ENCODE measurements at regions not wholly inside any gene's neighbourhood (a gene's known extent, or its start where the extent isn't known, plus 50 kb on each side); places are given as distances from the start of the nearest gene placed in this dataset.
A peak's percentile ranks its signal among the peaks of the same experiment; 100 is the strongest.

DNA sequence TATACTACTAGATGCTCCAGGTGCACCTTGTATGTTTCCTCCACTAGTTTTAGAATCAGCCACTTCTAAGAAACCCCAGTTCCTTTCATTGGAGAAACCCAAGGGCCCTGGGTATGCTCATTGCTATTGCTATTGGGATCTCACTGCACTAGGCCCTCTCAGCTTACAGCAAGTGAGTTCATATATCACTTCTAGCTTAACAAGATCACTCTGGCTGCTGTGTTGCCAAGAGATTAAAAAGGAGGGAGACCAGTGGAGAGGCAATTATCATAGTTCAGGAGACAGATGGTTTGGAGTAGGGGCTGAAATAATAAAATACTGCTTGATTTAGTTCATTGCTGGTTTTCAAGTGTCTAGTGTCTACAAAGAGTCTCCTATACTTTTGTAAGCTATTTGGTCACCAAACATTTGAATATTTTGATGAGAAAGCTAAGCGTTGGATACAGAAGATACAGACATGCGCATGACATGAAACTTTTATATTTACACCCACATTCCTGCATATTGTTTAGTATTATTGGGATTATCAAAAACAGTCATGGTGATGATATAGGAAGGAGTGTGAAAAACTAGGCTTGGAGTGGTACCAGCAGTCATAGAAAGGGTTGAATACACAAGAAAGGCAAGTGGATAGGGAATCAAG, 671.9 kb downstream of the ADGRL2 start:
- no peaks in the 10 kb centered on the region for H4K20me1 ChIP-seq

DNA sequence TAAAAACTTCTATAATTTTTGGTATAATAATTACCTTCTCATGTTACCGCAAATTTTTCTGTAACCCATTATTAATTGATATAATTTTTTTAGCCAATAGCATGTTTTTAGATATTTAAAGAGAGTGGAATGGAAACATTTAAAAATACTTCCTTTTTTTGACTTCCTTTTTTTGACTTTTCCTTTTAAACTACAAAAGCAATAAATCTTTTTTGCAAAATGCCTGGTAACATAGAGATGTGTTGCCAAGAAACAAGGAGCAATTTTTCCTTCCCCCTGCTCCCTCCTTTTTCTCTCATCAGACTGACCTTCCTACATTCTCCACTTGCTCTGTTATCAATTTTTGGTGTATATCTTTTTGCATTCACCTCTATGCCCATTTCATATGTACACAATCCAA, 666.2 kb downstream of the ADGRL2 start:
- H3K27ac ChIP-seq: no peak overlapping the region
- H3K9ac ChIP-seq: no peak overlapping the region
- peaks cover 0 to 7% (median 2%) of the 10 kb centered on the region in 10 experiments; a peak in 5 of 20 replicates for H3K4me1 ChIP-seq
- no peak overlapping the region for H3K4me3 ChIP-seq
- no peak for TF ChIP-seq Cebpa-rat (IDR thresholded peaks at IDR 0.05)
- no peaks in the 10 kb centered on the region for H4K20me1 ChIP-seq
- no peaks in the 10 kb centered on the region for H3K9me3 ChIP-seq (replicated peaks in 1 of 11)
- no peaks in the 10 kb centered on the region for H3K36me3 ChIP-seq
- H3K27me3 ChIP-seq: no peaks in the 10 kb centered on the region
- H3K4me2 ChIP-seq: peak overlapping the region in 1 of 11 experiments; percentile 33; a peak in 1 of 22 replicates

More for the DNA sequence above, 671.9 kb downstream of the ADGRL2 start:
- no peak overlapping the region for H3K27ac ChIP-seq
- no peak overlapping the region for H3K9ac ChIP-seq
- H3K36me3 ChIP-seq: no peaks in the 10 kb centered on the region
- no peak overlapping the region for H3K4me3 ChIP-seq
- no peak for TF ChIP-seq Cebpa-rat (IDR thresholded peaks at IDR 0.05)
- no peaks in the 10 kb centered on the region; a peak in 1 of 22 replicates for H3K9me3 ChIP-seq (replicated peaks in 1 of 11)
- peaks cover 0 to 6% (median 0%) of the 10 kb centered on the region in 10 experiments; a peak in 3 of 20 replicates for H3K4me1 ChIP-seq
- no peaks in the 10 kb centered on the region for H3K27me3 ChIP-seq
- no peak overlapping the region for H3K4me2 ChIP-seq

DNA sequence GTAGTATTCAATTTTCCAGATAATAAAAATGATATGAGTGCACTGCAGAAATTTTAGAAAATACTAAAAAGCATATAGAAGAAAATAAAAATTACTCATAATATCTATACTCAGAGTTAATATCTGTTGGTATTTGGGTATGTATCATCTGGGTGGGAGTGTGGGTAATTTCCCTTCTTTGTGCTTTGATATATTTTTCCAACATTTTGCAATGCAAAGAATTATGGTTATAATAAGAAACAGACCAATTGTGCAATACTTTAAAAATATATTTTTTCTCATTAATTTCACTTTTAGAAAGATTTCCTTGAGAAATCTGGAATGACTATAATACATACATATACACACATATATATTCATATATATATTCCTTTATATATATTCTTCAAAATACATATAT, 665.7 kb downstream of the ADGRL2 start:
- H3K4me2 ChIP-seq: no peak overlapping the region
- no peak overlapping the region for H3K4me3 ChIP-seq
- H3K9ac ChIP-seq: no peak overlapping the region
- H3K4me1 ChIP-seq: peaks cover 0 to 7% (median 2%) of the 10 kb centered on the region in 10 experiments; a peak in 5 of 20 replicates
- no peak for TF ChIP-seq Cebpa-rat (IDR thresholded peaks at IDR 0.05)
- no peaks in the 10 kb centered on the region for H4K20me1 ChIP-seq
- no peaks in the 10 kb centered on the region for H3K9me3 ChIP-seq (replicated peaks in 1 of 11)
- no peak overlapping the region for H3K27ac ChIP-seq
- H3K27me3 ChIP-seq: no peaks in the 10 kb centered on the region
- H3K36me3 ChIP-seq: no peaks in the 10 kb centered on the region

DNA sequence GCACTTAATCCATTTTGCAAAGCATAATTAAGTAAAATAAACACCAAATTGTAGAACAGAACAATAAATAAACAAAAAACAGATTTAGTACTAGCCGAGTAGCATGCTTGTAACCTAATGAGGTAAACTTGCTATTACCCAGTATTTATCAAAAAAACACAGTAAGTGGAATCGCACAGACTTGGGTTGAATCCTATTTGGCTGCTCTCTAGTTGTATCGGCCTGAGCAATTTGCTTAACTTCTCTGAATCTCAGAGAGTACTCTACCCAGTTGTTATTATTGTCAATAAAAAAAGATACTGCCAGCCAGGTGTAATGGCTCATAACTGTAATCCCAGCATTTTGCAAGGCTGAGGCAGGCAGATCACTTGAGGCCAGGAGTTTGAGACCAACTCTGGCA, 664.3 kb downstream of the ADGRL2 start:
- H3K27ac ChIP-seq: no peak overlapping the region
- no peaks in the 10 kb centered on the region for H3K9me3 ChIP-seq (replicated peaks in 1 of 11)
- no peak overlapping the region for H3K9ac ChIP-seq
- H3K4me3 ChIP-seq: no peak overlapping the region
- no peak overlapping the region for H3K4me2 ChIP-seq
- H3K4me1 ChIP-seq: peaks cover 0 to 7% (median 0%) of the 10 kb centered on the region in 10 experiments; a peak in 2 of 20 replicates
- no peaks in the 10 kb centered on the region for H4K20me1 ChIP-seq
- no peak for TF ChIP-seq Cebpa-rat (IDR thresholded peaks at IDR 0.05)
- H3K36me3 ChIP-seq: no peaks in the 10 kb centered on the region
- no peaks in the 10 kb centered on the region for H3K27me3 ChIP-seq

DNA sequence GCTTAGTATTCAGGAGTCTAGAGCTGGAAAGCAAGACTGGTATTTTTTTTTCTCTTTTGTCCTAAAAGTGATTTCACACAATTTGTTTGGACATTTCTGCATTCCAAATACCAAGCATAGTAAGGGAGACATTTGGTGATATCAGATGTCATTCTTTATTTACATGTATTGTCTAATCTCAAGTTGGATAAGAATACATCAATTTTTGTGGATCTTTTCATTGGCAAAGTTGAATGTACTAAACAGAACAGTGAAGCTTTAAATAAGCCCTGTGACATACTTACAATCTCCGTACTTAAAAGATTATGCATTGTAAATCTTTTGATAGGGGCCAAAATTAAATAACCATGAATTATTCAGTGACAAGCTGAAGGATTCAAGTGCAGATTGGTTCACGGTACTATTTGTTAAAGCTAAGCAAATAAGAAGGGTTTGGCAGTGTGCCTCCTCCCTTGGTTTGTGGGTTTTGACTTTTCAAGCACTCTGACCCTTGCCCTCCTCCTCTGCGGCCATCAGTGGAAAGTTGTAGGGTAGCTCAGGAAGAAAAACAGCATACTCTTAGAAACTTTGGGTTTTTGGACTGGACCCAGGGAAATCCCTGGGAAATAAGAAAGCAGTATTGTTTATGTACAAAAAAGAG, 663.7 kb downstream of the ADGRL2 start:
- Histone ChIP-seq H3K9me3 (replicated peaks in 1 of 11) (no peaks in the 10 kb centered on the region), H3K4me3 (no peak overlapping the region), H3K36me3 (no peaks in the 10 kb centered on the region), H3K4me1 (peaks cover 0 to 7% (median 0%) of the 10 kb centered on the region in 10 experiments; a peak in 2 of 20 replicates), H3K4me2 (no peak overlapping the region), H3K27me3 (no peaks in the 10 kb centered on the region), H4K20me1 (no peaks in the 10 kb centered on the region), H3K27ac (no peak overlapping the region), H3K9ac (no peak overlapping the region)
- no peak for TF ChIP-seq Cebpa-rat (IDR thresholded peaks at IDR 0.05)

DNA sequence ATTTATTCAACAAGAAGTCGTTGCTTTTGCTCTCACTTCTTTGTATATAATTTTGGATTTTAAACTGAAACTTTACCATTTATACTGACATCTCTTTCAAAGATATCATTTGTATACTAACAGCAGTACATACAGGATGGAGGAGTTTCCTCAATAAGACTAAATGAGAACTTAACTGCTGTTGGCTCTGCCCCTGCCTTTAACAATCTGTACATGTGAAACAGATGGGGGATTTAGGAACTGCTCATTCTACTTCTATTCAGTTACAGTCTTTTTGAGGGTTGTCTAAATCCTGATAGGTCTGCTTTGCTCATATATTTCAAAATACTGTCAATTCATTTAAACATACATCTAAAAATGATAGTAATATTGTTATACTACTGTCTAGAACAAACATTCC, 663.2 kb downstream of the ADGRL2 start:
- no peak overlapping the region for H3K27ac ChIP-seq
- peaks cover 0 to 7% (median 0%) of the 10 kb centered on the region in 10 experiments; a peak in 2 of 20 replicates for H3K4me1 ChIP-seq
- no peaks in the 10 kb centered on the region for H3K27me3 ChIP-seq
- H3K9me3 ChIP-seq (replicated peaks in 1 of 11): no peaks in the 10 kb centered on the region
- H3K36me3 ChIP-seq: no peaks in the 10 kb centered on the region
- no peak overlapping the region for H3K4me3 ChIP-seq
- TF ChIP-seq Cebpa-rat (IDR thresholded peaks at IDR 0.05): no peak
- H4K20me1 ChIP-seq: no peaks in the 10 kb centered on the region
- no peak overlapping the region for H3K9ac ChIP-seq
- no peak overlapping the region for H3K4me2 ChIP-seq

DNA sequence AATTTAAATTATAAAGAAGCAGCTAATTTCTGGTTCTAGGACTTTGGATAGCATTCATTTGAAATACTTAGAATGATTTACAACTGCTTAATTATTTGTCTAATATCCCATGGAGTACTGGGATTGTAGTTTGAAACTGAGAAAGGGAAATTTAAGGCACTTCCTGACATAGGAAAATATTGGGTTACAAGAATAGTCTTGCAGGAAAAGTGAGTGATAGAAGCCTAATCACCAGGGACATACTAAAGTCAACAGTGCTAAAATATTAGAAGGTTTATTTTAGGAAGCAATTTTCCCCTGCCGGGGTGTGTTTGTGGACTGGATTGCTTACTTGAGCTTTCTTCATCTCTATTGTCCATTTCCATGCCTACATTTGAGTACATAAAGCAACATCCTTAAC, 661.6 kb downstream of the ADGRL2 start:
- Histone ChIP-seq H3K4me3 (no peak overlapping the region), H3K4me2 (no peak overlapping the region), H3K27me3 (no peaks in the 10 kb centered on the region), H3K4me1 (peaks cover 0 to 6% (median 0%) of the 10 kb centered on the region in 10 experiments; a peak in 2 of 20 replicates), H3K36me3 (no peaks in the 10 kb centered on the region), H4K20me1 (no peaks in the 10 kb centered on the region), H3K9ac (no peak overlapping the region), H3K9me3 (replicated peaks in 1 of 11) (no peaks in the 10 kb centered on the region), H3K27ac (no peak overlapping the region)
- TF ChIP-seq Cebpa-rat (IDR thresholded peaks at IDR 0.05): no peak

DNA sequence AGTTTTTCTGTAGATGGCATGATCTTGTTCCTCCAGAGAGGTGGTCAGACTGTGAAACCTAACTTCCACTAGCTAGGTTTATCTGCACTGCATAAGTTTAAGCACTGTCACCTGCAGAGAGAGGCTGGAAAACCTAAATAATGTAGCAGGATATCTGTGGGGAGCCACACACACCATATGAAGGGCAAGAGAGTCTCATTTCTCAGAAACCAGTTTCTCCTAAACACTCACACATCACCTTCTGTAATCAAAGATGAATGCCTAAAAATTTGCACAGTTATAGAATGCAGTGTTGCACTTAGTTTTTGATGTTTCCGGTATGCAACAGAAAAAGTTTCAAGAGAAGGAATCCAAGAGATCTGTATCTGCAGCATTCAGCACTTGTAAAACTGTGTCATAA, 654.6 kb downstream of the ADGRL2 start:
- Histone ChIP-seq H3K4me1 (peaks cover 0 to 13% (median 6%) of the 10 kb centered on the region in 10 experiments; a peak in 10 of 20 replicates), H4K20me1 (no peaks in the 10 kb centered on the region), H3K9ac (no peak overlapping the region), H3K4me2 (peak overlapping the region in 5 of 11 experiments; percentile 20 to 36 (median 28); a peak in 8 of 22 replicates), H3K36me3 (no peaks in the 10 kb centered on the region), H3K27ac (no peak overlapping the region), H3K27me3 (no peaks in the 10 kb centered on the region), H3K9me3 (replicated peaks in 1 of 11) (peaks cover 8 to 24% (median 18%) of the 10 kb centered on the region in 11 experiments), H3K4me3 (no peak overlapping the region)
- TF ChIP-seq Cebpa-rat (IDR thresholded peaks at IDR 0.05): no peak

DNA sequence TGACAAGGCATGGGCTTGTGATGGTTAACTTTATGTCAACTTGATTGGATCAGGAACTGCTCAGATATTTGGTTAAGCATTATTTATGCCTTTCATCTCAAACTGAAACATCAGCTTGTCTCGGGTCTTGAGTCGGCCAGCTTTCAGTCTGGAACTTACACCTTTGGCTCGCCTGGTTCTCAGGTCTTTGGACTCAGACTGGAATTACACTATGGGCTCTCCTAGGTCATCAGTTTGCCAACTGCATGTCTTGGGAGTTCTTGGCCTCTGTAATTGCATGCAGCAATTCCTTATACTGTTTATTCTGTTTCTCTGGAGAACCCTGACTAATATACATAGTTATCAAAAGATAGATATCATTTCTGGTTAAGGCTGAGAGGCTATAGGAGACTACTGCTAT, 653.7 kb downstream of the ADGRL2 start:
- Histone ChIP-seq H3K36me3 (no peaks in the 10 kb centered on the region), H3K9ac (no peak overlapping the region), H4K20me1 (no peaks in the 10 kb centered on the region), H3K9me3 (replicated peaks in 1 of 11) (peaks cover 8 to 24% (median 18%) of the 10 kb centered on the region in 11 experiments), H3K27ac (no peak overlapping the region), H3K4me3 (no peak overlapping the region), H3K27me3 (no peaks in the 10 kb centered on the region), H3K4me1 (peaks cover 0 to 13% (median 6%) of the 10 kb centered on the region in 10 experiments; a peak in 10 of 20 replicates), H3K4me2 (no peak overlapping the region)
- TF ChIP-seq Cebpa-rat (IDR thresholded peaks at IDR 0.05): no peak
